Gastroesophageal sphincter (tissue), 3 donors: ENCODE measurements at regions not wholly inside any gene's neighbourhood (a gene's known extent, or its start where the extent isn't known, plus 50 kb on each side); places are given as distances from the start of the nearest gene placed in this dataset.

Source experiments
- EP300 ChIP-seq: sonication (generic); formaldehyde crosslinking; IDR thresholded peaks from one replicate; pipeline ENCODE4 v1.6.1; 2017; ENCODE audit warnings: antibody characterized with exemption, mild to moderate bottlenecking
- POLR2A ChIP-seq, 2 donors: fragments of 450-650 bp; IDR thresholded peaks; one replicate each; pipeline ENCODE4 v1.6.1; 2017; ENCODE audit warnings: antibody characterized with exemption in 2 of 2, mild to moderate bottlenecking in 2 of 2, moderate library complexity in 1 of 2
- POLR2AphosphoS5 ChIP-seq: sonication (generic); formaldehyde crosslinking; IDR thresholded peaks from one replicate; pipeline ENCODE4 v1.6.1; 2017; ENCODE audit warnings: antibody characterized with exemption
- TF ChIP-seq, protein P1 (sequence below), 4 experiments: fragments of 200-600 bp in 2 of 4; fragments of 450-650 bp in 2 of 4; sonication (generic) in 1 of 4; IDR thresholded peaks; one replicate each; pipeline ENCODE4 v1.5.1; 2017 to 2019; ENCODE audit warnings: antibody characterized with exemption in 4 of 4, mild to moderate bottlenecking in 2 of 4, moderate library complexity in 2 of 4

DNA sequence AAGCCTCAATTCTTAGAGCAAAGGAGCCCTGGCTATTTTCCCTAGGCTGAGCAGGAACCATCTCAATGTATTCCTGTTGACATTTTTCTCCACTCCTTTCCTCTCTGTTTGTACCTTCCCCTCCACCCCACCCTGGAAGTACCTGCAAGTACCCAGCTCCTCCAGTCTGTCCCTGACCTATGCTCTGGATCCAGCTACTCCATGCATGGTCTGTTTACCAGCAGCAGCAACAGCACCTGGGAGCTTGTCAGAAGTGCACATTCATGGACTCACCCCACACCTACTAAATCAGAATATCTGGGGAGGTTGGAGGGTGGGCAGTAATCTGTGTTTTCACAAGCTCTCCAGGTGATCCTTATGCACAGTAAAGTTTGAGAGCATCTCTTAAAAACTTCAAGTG lies 240.7 kb upstream of the UMPS start:
- TF ChIP-seq, protein P1, sequence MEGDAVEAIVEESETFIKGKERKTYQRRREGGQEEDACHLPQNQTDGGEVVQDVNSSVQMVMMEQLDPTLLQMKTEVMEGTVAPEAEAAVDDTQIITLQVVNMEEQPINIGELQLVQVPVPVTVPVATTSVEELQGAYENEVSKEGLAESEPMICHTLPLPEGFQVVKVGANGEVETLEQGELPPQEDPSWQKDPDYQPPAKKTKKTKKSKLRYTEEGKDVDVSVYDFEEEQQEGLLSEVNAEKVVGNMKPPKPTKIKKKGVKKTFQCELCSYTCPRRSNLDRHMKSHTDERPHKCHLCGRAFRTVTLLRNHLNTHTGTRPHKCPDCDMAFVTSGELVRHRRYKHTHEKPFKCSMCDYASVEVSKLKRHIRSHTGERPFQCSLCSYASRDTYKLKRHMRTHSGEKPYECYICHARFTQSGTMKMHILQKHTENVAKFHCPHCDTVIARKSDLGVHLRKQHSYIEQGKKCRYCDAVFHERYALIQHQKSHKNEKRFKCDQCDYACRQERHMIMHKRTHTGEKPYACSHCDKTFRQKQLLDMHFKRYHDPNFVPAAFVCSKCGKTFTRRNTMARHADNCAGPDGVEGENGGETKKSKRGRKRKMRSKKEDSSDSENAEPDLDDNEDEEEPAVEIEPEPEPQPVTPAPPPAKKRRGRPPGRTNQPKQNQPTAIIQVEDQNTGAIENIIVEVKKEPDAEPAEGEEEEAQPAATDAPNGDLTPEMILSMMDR (IDR thresholded peaks at IDR 0.05) = no peak
- TF ChIP-seq POLR2AphosphoS5 = no peak
- TF ChIP-seq EP300 = no peak
- TF ChIP-seq POLR2A (IDR thresholded peaks at IDR 0.05) = no peak
